HG03103 (cell line): ENCODE measurements at regions not wholly inside any gene's neighbourhood (a gene's known extent, or its start where the extent isn't known, plus 50 kb on each side); places are given as distances from the start of the nearest gene placed in this dataset.
"Not testable (repeated sequence)": the region's sequence is repeated elsewhere in the genome, so short reads cannot be mapped to it uniquely, and the experiment has no call there.

Source experiments
- ATAC-seq: cut with Tn5 transposase; IDR thresholded peaks from one replicate; pipeline ENCODE4 v1.9.1; 2021; ENCODE audit warnings: low read depth; ENCODE audit not compliant: unreplicated experiment

DNA sequence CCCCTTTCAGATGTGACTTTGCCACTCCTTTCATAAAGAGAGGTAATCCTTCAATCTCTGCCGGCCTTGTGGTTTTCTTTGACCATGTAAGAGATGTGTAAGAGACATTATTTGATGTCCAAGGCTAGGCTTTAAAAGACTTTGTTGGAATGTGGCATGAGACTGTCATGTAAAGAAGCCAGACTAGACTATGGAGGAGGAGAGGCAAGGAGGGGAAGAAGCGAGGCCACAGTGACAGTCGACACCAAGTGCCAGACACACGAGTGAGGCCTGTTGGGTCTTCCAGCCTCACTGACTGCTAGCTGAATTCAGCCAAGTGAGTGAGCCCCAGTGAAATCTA lies 1013.3 kb downstream of the MAT2B start:
- no peak for ATAC-seq

DNA sequence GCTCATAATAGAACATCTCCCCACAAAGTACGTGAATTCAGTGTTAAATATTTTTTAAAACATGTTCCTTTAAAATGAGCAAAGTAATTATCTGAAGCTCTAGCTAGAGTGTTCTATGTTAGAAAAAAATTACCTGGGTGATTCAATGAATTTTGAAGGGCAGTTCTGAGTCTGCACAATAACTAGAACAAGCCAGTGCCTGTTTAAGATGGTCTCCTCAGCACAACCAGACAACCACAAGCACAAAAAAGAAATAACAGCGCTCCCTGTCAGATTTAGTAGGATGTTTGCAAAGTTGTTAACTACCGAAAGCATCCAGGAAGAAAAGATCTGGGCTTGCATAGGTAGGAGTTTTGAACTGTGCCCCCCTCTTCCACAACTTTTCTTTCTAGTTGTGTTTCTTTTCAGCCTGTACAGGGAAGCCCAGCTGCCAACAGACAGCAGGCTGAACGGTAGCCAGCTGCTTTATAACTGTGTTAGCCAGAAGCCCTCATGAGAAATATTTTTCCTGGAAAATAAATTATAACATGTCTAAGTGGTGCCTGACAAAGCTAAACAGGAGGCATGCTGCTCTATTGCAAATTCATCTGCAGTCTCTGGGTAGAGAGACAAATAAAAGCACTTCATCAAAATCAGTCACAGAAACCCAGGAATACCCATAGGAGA lies 1026.9 kb downstream of the MAT2B start:
- no peak for ATAC-seq

DNA sequence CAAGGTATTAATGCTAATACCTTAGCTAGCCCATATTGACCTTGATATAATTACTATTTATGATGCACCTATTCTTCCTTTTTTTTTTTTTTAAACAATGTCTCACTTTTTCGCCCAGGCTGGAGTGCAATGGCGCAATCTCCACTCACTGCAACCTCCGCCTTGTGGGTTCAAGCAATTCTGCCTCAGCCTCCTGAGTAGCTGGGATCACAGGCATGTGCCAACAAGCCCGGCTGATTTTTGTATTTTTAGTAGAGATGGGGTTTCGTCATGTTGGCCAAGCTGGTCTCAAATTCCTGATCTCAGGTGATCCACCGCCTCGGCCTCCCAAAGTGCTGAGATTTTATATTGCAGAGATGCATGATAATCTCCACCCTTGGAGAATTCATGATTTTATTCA lies 1028.0 kb downstream of the MAT2B start:
- ATAC-seq = not testable (repeated sequence)

DNA sequence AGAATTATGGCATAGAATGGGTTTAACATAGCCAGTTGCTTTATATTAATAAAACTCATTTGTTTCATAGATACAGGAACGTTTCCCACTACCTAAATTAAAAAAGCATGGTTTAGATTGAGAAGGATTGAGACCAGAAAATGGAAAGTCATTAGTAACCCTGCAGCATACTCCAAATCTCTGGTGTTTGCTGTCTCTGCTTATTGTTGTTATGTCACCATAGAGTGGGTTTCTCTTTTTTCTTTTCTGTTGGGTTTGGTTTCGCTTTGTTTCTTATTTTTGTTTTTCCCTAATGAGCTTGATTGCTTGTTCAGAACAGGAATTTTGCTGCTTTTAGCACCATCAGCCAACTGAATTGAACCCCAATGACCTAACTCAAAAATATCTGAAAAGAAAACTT lies 1034.8 kb downstream of the MAT2B start:
- no peak for ATAC-seq

DNA sequence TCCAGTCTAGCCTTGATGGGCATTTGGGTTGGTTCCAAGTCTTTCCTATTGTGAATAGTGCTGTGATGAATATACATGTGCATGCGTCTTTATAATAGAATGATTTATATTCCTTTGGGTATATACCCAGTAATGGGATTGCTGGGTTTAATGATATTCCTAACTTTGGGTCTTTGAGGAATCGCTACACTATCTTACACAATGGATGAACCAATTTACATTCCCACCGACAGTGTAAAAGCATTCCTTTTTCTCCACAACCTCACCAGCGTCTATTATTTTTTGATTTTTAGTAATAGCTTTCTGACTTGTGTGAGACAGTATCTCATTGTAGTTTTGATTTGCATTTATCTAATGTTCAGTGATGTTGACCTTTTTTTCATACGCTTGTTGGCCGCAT lies 1040.1 kb downstream of the MAT2B start:
- no peak for ATAC-seq

DNA sequence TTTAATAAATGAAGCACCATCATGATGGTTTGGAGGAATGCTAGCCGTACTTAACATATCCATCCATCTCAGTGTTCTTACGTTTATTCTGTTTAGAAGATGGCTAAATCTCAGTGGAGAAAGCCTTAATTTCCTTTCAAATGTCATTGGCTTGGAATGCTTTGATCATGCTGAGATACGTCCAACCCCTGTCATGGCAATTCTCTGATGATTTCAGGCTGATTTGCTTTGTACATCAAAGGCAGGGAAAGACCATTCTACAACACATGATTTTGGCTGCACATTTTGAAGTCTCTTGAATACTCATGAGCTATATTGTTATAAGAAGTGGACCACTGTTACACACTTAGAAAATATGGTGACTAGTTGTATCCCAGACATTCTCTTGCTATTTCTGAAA lies 1048.4 kb downstream of the MAT2B start:
- ATAC-seq = no peak

DNA sequence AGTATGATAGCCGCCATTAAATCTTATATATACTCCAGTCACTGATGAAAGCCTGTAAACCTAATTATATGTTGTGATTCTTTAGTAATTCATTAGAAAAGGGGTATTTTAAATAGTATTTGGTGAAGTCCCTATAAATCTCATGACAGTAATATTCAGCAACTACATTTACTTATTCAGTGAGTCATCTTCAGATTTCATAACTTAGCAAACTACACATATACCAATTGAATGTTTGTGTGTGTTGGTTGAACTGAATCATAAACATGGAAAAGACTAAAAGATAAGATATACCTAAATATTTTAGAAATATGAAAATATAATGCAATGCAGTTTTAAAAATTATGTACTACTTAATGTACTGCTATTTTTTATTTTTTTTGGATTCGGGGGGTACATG lies 1050.4 kb downstream of the MAT2B start:
- ATAC-seq = no peak

DNA sequence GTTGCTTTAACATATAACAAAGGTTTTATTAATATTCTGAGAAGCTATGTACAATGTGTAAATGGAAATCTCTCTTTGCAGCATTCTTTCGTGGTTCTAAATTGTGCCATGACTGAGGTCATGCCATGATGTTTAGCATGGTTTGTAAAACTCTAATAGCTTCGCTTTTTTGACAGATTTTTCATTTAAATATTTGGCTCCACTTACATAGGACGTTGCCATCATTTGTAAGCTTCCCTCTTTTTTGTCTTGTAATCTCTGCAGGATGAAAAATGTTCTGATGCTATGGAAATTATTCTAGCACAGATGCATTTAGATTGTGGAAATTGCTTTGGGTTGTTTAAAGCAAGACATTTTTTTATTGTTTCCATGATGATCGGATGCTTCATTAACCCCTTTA lies 1054.8 kb downstream of the MAT2B start:
- no peak for ATAC-seq

DNA sequence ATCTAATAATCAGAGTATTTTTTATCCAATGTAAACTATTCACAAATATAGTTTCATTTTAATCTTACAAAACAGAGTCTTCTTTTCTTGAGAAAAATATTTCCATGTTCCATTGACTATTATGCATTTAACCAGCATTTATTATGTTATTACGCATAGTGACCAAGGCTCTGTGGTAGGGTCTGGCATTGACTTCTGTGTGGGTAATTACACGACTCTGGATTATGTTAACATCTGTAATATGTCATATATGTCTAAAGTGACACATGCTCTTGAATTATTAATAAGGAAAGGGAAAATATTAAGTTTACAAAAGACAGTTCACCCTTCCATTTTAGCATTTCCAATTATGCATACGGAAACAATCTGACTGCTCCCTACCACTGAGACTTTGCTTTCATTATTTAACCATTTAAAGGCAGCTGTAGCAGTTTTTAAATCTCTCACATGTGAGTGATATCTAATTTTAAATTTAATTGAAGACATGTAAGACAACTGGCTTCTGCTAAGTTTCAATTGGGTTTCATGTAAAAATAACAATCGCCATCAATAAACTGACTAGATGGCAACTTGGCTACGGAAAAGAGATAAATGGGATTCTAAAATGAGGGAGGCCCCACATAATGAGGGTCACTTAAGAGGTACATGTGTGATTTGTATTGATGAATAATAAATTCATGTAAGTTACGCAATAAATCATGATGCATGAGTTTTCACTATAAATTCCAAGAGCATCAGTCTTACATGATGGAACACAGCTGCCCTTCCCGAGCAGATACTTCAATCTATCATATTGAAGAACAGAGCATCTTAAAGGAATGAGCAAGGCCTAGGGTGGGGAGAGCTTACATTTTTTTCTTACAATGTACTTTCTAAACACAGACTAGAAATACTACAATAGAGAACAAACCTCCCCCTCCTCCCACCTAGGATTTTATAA lies 1056.8 kb downstream of the MAT2B start:
- ATAC-seq = no peak

DNA sequence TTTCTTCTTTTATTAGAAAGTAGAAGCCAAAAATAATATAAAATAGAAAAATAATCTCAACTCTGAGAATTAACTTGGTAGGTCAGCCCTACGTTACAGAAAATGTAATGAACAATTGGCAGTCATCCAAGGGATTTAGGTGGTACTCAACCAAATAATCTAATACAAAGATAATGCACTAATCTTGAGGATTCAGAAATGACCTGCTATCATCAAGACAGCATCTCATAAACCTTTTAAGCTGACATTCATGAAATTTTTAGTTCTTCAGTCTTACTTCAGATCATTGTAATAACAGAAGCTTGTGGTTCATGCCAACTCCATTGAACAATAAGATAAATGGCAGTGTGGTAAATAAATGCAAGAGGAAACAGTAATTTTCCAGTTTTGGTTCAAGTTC lies 1058.0 kb downstream of the MAT2B start:
- ATAC-seq = no peak

DNA sequence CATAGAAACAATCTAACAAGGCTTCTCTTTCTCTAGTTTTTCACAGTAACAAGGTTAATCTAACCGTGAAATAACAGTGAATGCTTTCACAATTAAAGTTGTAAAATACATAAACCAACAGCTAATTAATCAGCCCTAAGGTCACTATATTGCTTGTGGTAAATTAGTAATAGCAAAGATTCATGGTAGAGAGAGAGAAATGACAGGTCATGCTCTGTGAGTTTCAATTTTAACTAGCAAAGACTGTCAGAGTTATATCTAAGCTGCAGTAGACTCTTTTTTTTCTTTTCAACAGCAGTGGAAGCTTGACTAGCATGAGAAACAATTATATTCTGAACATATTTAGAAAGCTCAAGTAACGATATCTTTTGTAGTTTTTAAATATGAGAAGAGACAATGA lies 1068.0 kb downstream of the MAT2B start:
- no peak for ATAC-seq

DNA sequence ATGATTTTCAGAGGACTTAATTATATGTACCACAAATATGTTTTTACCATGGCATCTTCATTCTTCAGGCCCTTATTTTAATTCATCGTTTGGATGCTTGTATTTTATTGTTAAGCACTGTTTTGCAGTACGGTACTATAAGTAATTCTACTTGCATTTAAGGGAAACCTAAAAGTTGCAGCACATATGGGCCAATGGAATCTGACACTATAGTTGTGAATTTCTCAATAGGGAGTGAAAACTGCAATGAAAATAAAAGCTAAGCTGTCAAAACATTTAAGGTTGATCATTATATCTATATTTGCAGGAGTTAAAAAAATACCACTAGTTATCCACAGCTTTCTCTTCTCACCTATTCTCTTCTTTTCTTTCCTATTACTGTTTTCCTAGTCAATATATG lies 1071.8 kb downstream of the MAT2B start:
- no peak for ATAC-seq

DNA sequence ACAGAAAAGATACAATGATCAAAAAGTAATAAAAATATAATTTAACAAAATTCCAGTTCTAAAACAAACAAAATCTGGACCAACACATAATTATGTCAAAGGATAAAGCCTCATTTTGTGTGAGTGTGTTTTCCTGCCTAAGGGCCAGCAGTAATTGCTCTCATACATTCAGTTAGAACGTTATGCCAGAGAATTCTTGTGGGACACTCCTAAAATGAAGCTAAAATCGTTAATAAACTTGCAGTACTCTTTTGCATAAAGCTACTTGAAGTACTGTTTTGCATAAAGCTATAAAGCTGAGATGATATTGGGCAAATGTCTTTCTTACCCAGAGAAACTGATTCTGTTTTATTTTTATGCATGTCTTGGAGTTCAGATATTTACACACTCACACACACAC lies 1072.3 kb downstream of the MAT2B start:
- no peak for ATAC-seq

DNA sequence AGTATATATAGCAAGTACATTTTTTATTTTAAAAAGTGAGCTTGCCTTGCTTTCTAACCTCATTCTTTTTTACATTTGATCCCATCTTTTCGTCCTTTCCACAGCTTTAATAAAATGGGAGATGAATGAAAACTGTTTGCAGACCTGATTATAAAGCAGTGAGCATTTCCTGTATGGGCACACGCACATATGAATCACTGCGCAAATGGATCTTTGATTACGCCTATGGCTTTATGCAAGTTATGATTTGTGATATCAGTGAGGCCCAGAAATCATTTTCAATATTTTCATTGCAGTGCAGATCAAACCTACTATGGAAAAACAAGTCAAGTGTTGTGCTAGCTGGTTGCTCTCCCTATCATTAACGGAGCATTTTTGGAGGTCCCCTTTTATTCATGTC lies 1073.0 kb downstream of the MAT2B start:
- no peak for ATAC-seq

DNA sequence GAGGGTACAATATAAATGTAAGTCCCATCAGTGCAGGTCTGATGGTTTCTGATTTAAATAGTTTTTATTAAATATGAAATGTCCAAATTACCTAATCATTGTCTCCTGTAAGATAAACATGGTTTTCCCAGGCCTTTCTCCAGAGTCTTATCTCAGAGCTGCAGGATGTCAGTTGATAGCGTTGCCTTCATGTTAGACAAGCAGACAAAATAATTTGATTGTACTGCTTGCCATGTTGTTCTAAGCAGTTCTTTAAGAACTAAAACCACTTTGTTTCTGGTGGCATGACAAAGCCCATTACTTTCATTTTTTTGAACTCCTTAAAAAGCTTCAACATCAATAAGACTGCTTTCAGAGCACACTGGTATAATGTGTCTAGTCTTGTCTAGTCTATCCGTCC lies 1073.5 kb downstream of the MAT2B start:
- no peak for ATAC-seq

DNA sequence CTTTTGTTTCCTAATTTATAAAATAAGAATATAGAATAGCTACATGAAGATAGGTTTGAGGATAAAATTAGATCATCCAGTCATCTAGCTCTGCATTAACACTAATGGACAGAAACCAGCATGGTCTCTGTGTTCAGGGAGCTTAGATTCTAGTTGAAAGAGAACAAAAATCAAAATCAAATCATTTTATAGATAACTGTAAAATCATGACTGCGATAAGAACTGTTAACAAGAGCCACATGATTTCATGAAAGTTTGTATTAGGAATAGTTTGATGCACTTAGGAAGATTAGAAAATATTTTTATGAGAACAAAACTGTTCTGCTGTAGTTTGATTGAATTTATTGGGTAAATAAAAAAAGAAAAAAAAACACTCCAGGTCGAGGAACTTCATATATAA lies 1074.7 kb downstream of the MAT2B start:
- no peak for ATAC-seq

DNA sequence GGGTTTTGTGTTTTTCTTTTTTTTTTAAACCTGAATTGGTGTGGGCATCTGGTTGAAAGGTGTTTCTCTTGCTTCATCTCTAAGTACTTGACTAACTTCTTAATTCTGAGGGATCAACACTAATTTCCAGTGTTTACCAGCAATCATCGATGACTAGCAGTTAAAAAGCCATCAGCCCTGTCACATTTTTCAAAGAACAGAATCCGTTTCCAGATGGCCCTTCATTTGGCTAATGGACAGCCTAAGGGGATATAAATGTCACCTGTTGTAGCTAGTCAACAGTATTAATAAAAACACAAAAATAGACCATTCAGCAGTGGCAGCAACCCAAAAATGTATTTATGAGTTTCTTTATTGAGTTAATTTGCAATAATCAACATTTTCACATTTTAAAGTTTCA lies 1076.5 kb downstream of the MAT2B start:
- no peak for ATAC-seq

DNA sequence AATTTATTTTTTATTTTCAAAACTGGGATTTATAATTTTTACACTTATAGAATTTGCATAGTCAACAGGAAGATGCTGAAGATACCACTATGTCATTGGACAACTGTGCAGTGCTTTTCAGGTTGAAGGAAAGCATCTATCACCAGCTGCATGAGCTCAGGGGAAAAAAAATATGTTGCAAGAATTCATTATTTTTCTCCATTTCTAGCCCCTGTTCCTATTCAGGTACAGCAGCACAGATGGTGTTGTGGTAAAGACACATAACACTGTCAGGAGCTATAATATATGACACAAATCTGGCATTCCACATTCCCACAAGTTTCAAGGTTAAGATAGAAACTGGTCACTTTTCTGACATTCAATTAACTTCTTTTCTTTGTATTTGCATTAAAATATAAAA lies 1088.6 kb downstream of the MAT2B start:
- ATAC-seq = no peak

DNA sequence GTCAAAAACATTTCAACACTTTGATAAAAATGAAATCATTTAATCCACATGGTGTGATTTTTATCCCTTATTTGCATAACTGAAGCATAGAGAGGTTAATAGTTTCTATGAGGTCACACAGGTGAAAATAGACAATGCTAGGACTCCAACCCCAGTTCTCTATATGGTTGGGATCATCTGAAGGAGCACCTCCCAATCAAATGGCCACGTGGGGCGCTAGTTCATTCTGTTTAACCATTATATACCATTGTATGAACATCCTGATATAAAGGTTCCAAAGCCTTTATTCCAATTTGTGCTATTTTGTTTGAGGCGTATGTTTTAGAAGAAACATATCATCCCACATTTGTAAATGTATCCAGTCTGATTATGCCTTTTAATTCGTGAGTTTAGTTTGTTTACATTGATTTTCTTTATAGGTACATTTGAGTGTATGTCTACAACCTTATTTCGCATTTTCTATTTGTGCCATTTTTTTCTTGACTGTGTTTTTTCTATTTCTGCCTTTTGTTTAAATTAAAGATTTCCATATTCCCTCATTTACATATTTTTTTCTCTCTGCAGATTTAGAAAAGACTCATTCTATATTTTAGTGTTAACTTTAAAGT lies 1092.0 kb downstream of the MAT2B start:
- peak; percentile 87 for ATAC-seq

DNA sequence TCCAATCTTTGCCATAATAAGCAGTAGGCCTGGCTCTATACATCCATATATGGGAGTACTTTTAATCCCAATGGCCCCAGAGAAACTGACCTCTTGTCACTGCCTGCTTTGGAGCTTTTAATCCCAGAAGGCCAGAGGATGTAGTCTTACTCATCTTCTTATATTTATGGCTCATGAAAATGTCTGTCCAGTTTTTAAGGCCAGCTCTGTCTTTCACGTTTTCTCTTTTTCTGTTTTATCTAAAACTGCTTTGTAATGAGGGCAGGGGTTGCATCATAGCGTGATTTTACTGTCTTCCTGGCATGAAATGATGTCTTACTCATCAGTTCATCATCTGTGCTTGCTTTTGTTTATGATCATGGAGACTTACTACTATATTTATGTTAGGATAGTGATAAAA lies 1094.9 kb downstream of the MAT2B start:
- no peak for ATAC-seq

DNA sequence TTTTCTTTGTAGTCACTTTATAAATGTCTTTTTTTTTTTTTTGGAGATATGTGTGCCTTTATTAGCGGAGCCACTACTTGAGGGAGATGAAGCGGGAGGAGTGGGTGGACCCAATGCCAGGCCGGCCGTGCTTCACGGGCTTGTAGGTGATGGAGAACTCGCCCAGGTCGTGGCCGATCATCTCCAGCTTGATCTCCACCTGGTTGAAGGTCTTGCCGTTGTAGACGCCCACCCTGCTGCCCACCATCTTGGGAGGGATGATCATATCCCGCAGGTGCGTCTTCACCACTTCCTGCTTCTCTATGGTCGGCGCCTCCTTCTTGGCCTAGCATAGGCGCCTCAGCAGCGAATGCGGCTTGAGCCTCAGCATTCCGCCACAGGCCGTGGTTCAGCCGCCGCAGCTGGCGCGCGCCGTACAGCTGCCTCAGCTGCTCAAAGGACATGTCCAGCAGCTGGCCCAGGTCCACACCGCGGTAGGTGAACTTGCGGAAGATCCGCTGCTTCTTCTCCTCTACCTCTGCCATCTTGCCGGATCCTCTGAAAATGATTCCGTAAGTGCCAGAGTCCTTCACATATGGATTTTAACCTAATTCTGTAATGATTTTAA lies 1095.6 kb downstream of the MAT2B start:
- ATAC-seq = no peak
